ENCODE measurements at regions not wholly inside any gene's neighbourhood (a gene's known extent, or its start where the extent isn't known, plus 50 kb on each side); places are given as distances from the start of the nearest gene placed in this dataset.
"Not testable (repeated sequence)": the region's sequence is repeated elsewhere in the genome, so short reads cannot be mapped to it uniquely, and the experiment has no call there.

- Histone ChIP-seq H3K4me1 (no peaks in the 10 kb centered on the region), H3K4me3 (no peak overlapping the region), H3K27ac (no peak overlapping the region), H3K27me3 (no peaks in the 10 kb centered on the region), H3K9me3 (no peaks in the 10 kb centered on the region), H3K36me3 (no peaks in the 10 kb centered on the region)
- TF ChIP-seq EP300 (IDR thresholded peaks at IDR 0.05) (no peak), POLR2AphosphoS5 (IDR thresholded peaks at IDR 0.05) (no peak), POLR2A (IDR thresholded peaks at IDR 0.05) (no peak)
- TF ChIP-seq, protein P1, sequence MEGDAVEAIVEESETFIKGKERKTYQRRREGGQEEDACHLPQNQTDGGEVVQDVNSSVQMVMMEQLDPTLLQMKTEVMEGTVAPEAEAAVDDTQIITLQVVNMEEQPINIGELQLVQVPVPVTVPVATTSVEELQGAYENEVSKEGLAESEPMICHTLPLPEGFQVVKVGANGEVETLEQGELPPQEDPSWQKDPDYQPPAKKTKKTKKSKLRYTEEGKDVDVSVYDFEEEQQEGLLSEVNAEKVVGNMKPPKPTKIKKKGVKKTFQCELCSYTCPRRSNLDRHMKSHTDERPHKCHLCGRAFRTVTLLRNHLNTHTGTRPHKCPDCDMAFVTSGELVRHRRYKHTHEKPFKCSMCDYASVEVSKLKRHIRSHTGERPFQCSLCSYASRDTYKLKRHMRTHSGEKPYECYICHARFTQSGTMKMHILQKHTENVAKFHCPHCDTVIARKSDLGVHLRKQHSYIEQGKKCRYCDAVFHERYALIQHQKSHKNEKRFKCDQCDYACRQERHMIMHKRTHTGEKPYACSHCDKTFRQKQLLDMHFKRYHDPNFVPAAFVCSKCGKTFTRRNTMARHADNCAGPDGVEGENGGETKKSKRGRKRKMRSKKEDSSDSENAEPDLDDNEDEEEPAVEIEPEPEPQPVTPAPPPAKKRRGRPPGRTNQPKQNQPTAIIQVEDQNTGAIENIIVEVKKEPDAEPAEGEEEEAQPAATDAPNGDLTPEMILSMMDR (IDR thresholded peaks at IDR 0.05), result no peak
- no peak for ATAC-seq (ENCODE audit: low FRiP score in 2 of 2)
- 80 to 83% methylated on average over 3 of the region's 3 CpGs for WGBS, 2 donors
- DNase-seq, result no peak
Observed at GRCh38 chr18:42514512-42514911, 559.5 kb downstream of the PIK3C3 start.

- H3K4me1 ChIP-seq, result no peaks in the 10 kb centered on the region
- H3K4me3 ChIP-seq, result no peak overlapping the region
- no peaks in the 10 kb centered on the region for H3K27me3 ChIP-seq
- no peaks in the 10 kb centered on the region for H3K36me3 ChIP-seq
- DNase-seq (no peak), ATAC-seq (ENCODE audit: low FRiP score in 2 of 2) (no peak)
- H3K9me3 ChIP-seq, result no peaks in the 10 kb centered on the region
- TF ChIP-seq, protein P1 (IDR thresholded peaks at IDR 0.05), result no peak
- TF ChIP-seq POLR2AphosphoS5 (IDR thresholded peaks at IDR 0.05), result no peak
- no peak for TF ChIP-seq EP300 (IDR thresholded peaks at IDR 0.05)
- no peak for TF ChIP-seq POLR2A (IDR thresholded peaks at IDR 0.05)
- no peak overlapping the region for H3K27ac ChIP-seq
Observed at GRCh38 chr18:42517896-42518295, 562.9 kb downstream of the PIK3C3 start.

DNA sequence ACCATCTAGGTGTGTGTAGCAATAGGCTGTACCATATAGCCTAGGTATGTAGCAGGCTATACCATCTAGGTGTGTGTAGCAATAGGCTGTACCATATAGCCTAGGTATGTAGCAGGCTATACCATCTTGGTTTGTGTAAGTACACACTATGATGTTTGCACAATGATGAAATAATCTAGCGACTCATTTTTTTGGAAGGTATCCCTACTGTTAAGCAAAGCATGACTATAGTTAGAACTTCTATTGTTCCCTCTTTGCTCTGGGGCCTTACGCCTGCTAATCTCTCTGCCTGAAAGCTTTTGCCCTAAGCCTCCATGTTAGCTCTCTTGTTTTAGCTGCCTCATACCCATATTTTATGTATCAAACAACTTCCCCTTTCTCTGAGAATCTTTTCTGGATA lies 563.3 kb downstream of the PIK3C3 start:
- H3K27ac ChIP-seq; H3K36me3 ChIP-seq; H3K4me1 ChIP-seq; DNase-seq; H3K9me3 ChIP-seq; ATAC-seq (ENCODE audit: low FRiP score in 2 of 2); H3K4me3 ChIP-seq; H3K27me3 ChIP-seq: not testable (repeated sequence)
- WGBS, 2 donors, result 84 to 100% methylated on average over 2 of the region's 2 CpGs

GRCh38 chr18:42520138-42520537 lies 565.1 kb downstream of the PIK3C3 start:
- no peak overlapping the region for H3K27ac ChIP-seq
- WGBS, 2 donors, result 72 to 73% methylated on average over 2 of the region's 2 CpGs
- ATAC-seq (ENCODE audit: low FRiP score in 2 of 2) (no peak), DNase-seq (no peak)
- no peaks in the 10 kb centered on the region for H3K9me3 ChIP-seq
- no peaks in the 10 kb centered on the region for H3K4me1 ChIP-seq
- no peak overlapping the region for H3K4me3 ChIP-seq
- H3K36me3 ChIP-seq, result no peaks in the 10 kb centered on the region
- TF ChIP-seq POLR2A (IDR thresholded peaks at IDR 0.05), result no peak
- no peak for TF ChIP-seq POLR2AphosphoS5 (IDR thresholded peaks at IDR 0.05)
- H3K27me3 ChIP-seq, result no peaks in the 10 kb centered on the region

DNA sequence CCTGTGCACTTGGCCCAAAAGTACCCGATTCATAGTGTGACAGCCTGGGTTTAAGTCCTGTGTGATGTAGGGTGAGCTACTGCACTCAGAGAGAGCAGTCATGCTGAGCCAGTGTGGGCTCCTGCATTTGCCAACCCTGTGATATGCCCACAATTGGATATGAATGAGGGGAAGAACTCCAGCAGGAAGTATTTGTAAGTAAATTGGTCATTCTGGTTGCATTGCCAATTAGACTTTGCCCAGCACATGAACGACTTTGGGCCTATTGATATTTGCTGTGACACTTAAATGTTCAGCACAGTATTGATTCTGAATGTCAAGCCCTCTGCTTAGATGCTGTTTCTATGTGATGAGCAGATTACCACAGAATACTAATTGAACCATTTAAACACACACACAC lies 570.9 kb downstream of the PIK3C3 start:
- no peaks in the 10 kb centered on the region for H3K27me3 ChIP-seq
- DNase-seq (no peak), ATAC-seq (ENCODE audit: low FRiP score in 2 of 2) (no peak)
- no peak overlapping the region for H3K27ac ChIP-seq
- no peak overlapping the region for H3K4me3 ChIP-seq
- no peaks in the 10 kb centered on the region for H3K4me1 ChIP-seq
- 65 to 76% methylated on average over 2 of the region's 2 CpGs for WGBS, 2 donors
- TF ChIP-seq, protein P1 (IDR thresholded peaks at IDR 0.05), result no peak
- no peak for TF ChIP-seq POLR2AphosphoS5 (IDR thresholded peaks at IDR 0.05)
- no peak for TF ChIP-seq EP300 (IDR thresholded peaks at IDR 0.05)
- no peak for TF ChIP-seq POLR2A (IDR thresholded peaks at IDR 0.05)
- H3K9me3 ChIP-seq, result no peaks in the 10 kb centered on the region
- no peaks in the 10 kb centered on the region for H3K36me3 ChIP-seq

GRCh38 chr18:42527766-42528165 lies 572.7 kb downstream of the PIK3C3 start:
- H3K4me3 ChIP-seq, result no peak overlapping the region
- no peak for ATAC-seq (ENCODE audit: low FRiP score in 2 of 2)
- whole genome bisulfite sequencing, 2 donors, result 77 to 82% methylated on average over 5 of the region's 5 CpGs
- H3K9me3 ChIP-seq, result no peaks in the 10 kb centered on the region
- DNase-seq, result no peak
- TF ChIP-seq, protein P1 (IDR thresholded peaks at IDR 0.05), result no peak
- TF ChIP-seq EP300 (IDR thresholded peaks at IDR 0.05), result no peak
- no peak overlapping the region for H3K27ac ChIP-seq
- no peaks in the 10 kb centered on the region for H3K27me3 ChIP-seq
- no peaks in the 10 kb centered on the region for H3K4me1 ChIP-seq
- no peaks in the 10 kb centered on the region for H3K36me3 ChIP-seq

All from upper lobe of left lung (tissue), 6 donors.